H1 (cell line): ENCODE measurements at regions not wholly inside any gene's neighbourhood (a gene's known extent, or its start where the extent isn't known, plus 50 kb on each side); places are given as distances from the start of the nearest gene placed in this dataset.

Source experiments
- CTCF ChIA-PET: fragments of 300-600 bp; sonication (Branson Sonifier 250); formaldehyde crosslinking; loops from one replicate; lab custom pipeline; 2021; ENCODE audit not compliant: partially characterized antibody; lab: Charles Lee
- POLR2A ChIA-PET: fragments of 300-600 bp; sonication (Branson Sonifier 250); formaldehyde crosslinking; loops from one replicate; lab custom pipeline; 2021; ENCODE audit warnings: inconsistent platforms; ENCODE audit not compliant: partially characterized antibody; lab: Charles Lee
- DNase-seq, 2 experiments: peaks; one replicate each; pipeline versions ENCODE4 v3.0.0 to v3.0.0-alpha.2; 2010 to 2022; ENCODE audit warnings: low spot score in 2 of 2, low read depth in 1 of 2, mixed read lengths in 1 of 2
- FAIRE-seq: peaks from 2 replicates; lab custom pipeline; 2011; peaks lifted over from hg19 to GRCh38; lab: Jason Lieb, UNC
- H2AFZ ChIP-seq: 2 replicates; pipeline ENCODE4 v1.8.1; 2012; ENCODE audit warnings: low read length, inconsistent platforms
- H2AK5ac ChIP-seq: 2 replicates; pipeline ENCODE4 v1.6.1; 2013; ENCODE audit warnings: low read depth, low read length
- H2BK120ac ChIP-seq: replicated peaks from 2 replicates; pipeline ENCODE3; 2013; ENCODE audit warnings: low read depth, low read length, inconsistent platforms
- H2BK12ac ChIP-seq: 2 replicates; pipeline ENCODE4 v1.6.1; 2013; ENCODE audit warnings: low read depth, low read length
- H2BK15ac ChIP-seq: 2 replicates; pipeline ENCODE4 v1.6.1; 2013; ENCODE audit warnings: low read length
- H2BK20ac ChIP-seq: 2 replicates; pipeline ENCODE4 v1.6.1; 2013; ENCODE audit warnings: low read length
- H2BK5ac ChIP-seq: 2 replicates; pipeline ENCODE4 v1.6.1; 2013; ENCODE audit warnings: low read depth, low read length
- H3K14ac ChIP-seq: 2 replicates; pipeline ENCODE4 v1.6.1; 2013; ENCODE audit warnings: inconsistent platforms; ENCODE audit not compliant: insufficient read length
- H3K18ac ChIP-seq: 2 replicates; pipeline ENCODE4 v1.6.1; 2013; ENCODE audit warnings: low read length; ENCODE audit errors: extremely low read depth
- H3K23ac ChIP-seq: 2 replicates; pipeline ENCODE4 v1.6.1; 2013; ENCODE audit warnings: inconsistent platforms; ENCODE audit not compliant: insufficient read length
- H3K23me2 ChIP-seq: 2 replicates; pipeline ENCODE4 v1.6.1; 2013; ENCODE audit warnings: low read depth, low read length
- H3K27ac ChIP-seq: 2 replicates; pipeline ENCODE4 v1.6.1; 2011; ENCODE audit warnings: low read depth, low read length, inconsistent platforms
- H3K27me3 ChIP-seq, 4 experiments: replicated peaks in 1 of 4; 1 replicate in 1 of 4; 2 replicates in 3 of 4; pipeline versions ENCODE4 v1.6.1 to v1.8.1; 2011 to 2013; ENCODE audit warnings: low read length in 3 of 4, mild to moderate bottlenecking in 3 of 4, inconsistent platforms in 2 of 4, mixed read lengths in 2 of 4, moderate library complexity in 1 of 4; ENCODE audit not compliant: control insufficient read depth in 3 of 4, insufficient read depth in 3 of 4; ENCODE audit errors: extremely low read depth in 1 of 4
- H3K36me3 ChIP-seq, 4 experiments: 2 replicates each; pipeline versions ENCODE4 v1.6.1 to v1.8.1; 2011 to 2013; ENCODE audit warnings: mild to moderate bottlenecking in 4 of 4, low read length in 3 of 4, moderate library complexity in 2 of 4, control low read depth in 1 of 4, inconsistent platforms in 1 of 4; ENCODE audit not compliant: insufficient read depth in 4 of 4, control insufficient read depth in 2 of 4
- H3K4ac ChIP-seq: replicated peaks from 2 replicates; pipeline ENCODE3; 2013; ENCODE audit warnings: low read length, low read depth, mixed read lengths, inconsistent platforms; ENCODE audit not compliant: insufficient read length
- H3K4me1 ChIP-seq, 4 experiments: replicated peaks in 1 of 4; 1 replicate in 1 of 4; 2 replicates in 3 of 4; pipeline versions ENCODE4 v1.6.1 to v1.8.1; 2011 to 2013; ENCODE audit warnings: low read length in 3 of 4, inconsistent platforms in 2 of 4, mixed read lengths in 1 of 4; ENCODE audit not compliant: insufficient read depth in 4 of 4, control insufficient read depth in 3 of 4
- H3K4me2 ChIP-seq, 2 experiments: 2 replicates each; pipeline versions ENCODE4 v1.6.1 to v1.8.1; 2011 to 2013; ENCODE audit warnings: low read depth in 2 of 2, low read length in 2 of 2, control low read depth in 1 of 2, inconsistent platforms in 1 of 2, mild to moderate bottlenecking in 1 of 2; ENCODE audit not compliant: insufficient read depth in 1 of 2
- H3K4me3 ChIP-seq, 4 experiments: fragments of 200-600, 300-600 bp in 1 of 4; sonication (generic), shearing (Covaris generic), sonication (Bioruptor Twin) in 1 of 4; 2 replicates each; pipeline versions ENCODE4 v1.5.1 to v1.8.1; 2011 to 2016; ENCODE audit warnings: low read length in 4 of 4, low read depth in 3 of 4, control low read depth in 2 of 4, inconsistent platforms in 2 of 4, mild to moderate bottlenecking in 2 of 4, mixed read lengths in 1 of 4, moderate library complexity in 1 of 4; ENCODE audit not compliant: insufficient read depth in 2 of 4; ENCODE audit errors: extremely low read depth in 1 of 4
- H3K56ac ChIP-seq: replicated peaks from 2 replicates; pipeline ENCODE3; 2013; ENCODE audit warnings: low read depth, mild to moderate bottlenecking, mixed read lengths, low read length, inconsistent platforms; ENCODE audit not compliant: insufficient read length
- H3K79me1 ChIP-seq: 2 replicates; pipeline ENCODE4 v1.6.1; 2013; ENCODE audit warnings: low read depth, low read length, control low read depth
- H3K79me2 ChIP-seq, 2 experiments: 2 replicates each; pipeline versions ENCODE4 v1.6.1 to v1.8.1; 2012 to 2013; ENCODE audit warnings: low read length in 2 of 2, mild to moderate bottlenecking in 2 of 2, inconsistent platforms in 1 of 2; ENCODE audit not compliant: insufficient read depth in 2 of 2, control insufficient read depth in 1 of 2
- H3K9ac ChIP-seq, 4 experiments: replicated peaks in 1 of 4; 1 replicate in 1 of 4; 2 replicates in 3 of 4; pipeline versions ENCODE4 v1.6.1 to v1.8.1; 2011 to 2013; ENCODE audit warnings: low read depth in 3 of 4, low read length in 3 of 4, control low read depth in 2 of 4, mild to moderate bottlenecking in 2 of 4, moderate library complexity in 2 of 4, inconsistent platforms in 1 of 4; ENCODE audit errors: extremely low read depth in 1 of 4
- H3K9me3 ChIP-seq, 2 experiments: 2 replicates each; pipeline versions ENCODE4 v1.6.1 to v1.8.1; 2012 to 2013; ENCODE audit warnings: mild to moderate bottlenecking in 2 of 2, moderate library complexity in 2 of 2, control low read depth in 1 of 2, inconsistent platforms in 1 of 2, low read depth in 1 of 2, low read length in 1 of 2, mixed read lengths in 1 of 2; ENCODE audit not compliant: insufficient read depth in 2 of 2
- H4K20me1 ChIP-seq, 2 experiments: replicated peaks in 1 of 2; 2 replicates each; pipeline versions ENCODE3 to v1.8.1; 2011 to 2013; ENCODE audit warnings: inconsistent platforms in 2 of 2, low read length in 2 of 2, mild to moderate bottlenecking in 1 of 2; ENCODE audit not compliant: insufficient read depth in 2 of 2, control insufficient read depth in 1 of 2
- H4K5ac ChIP-seq: 2 replicates; pipeline ENCODE4 v1.6.1; 2013; ENCODE audit warnings: low read length, low read depth, mixed read lengths, inconsistent platforms; ENCODE audit not compliant: insufficient read length
- H4K8ac ChIP-seq: 2 replicates; pipeline ENCODE4 v1.8.0; 2013; ENCODE audit warnings: mild to moderate bottlenecking, moderate library complexity, low read length, inconsistent platforms; ENCODE audit not compliant: insufficient read depth; ENCODE audit errors: extremely low read depth
- H4K91ac ChIP-seq: replicated peaks from 2 replicates; pipeline ENCODE3; 2013; ENCODE audit warnings: low read length, mixed read lengths, inconsistent platforms; ENCODE audit not compliant: insufficient read length
- ATF2 ChIP-seq: IDR thresholded peaks from 2 replicates; pipeline ENCODE4 v1.6.1; 2012; ENCODE audit warnings: low read length, inconsistent platforms
- EGR1 ChIP-seq: IDR thresholded peaks from 2 replicates; pipeline ENCODE4 v1.6.1; 2011; ENCODE audit warnings: low read depth, low read length, borderline replicate concordance
- JUND ChIP-seq: IDR thresholded peaks from 2 replicates; pipeline ENCODE4 v1.6.1; 2011; ENCODE audit warnings: mild to moderate bottlenecking, improper control_type of control experiment, low read length
- PHF8 ChIP-seq: fragments of 200-600 bp; sonication (generic); conservative IDR thresholded peaks from 2 replicates; pipeline ENCODE4 v1.7.1; 2012; ENCODE audit warnings: low read depth, mild to moderate bottlenecking, inconsistent platforms, low read length, moderate library complexity
- SP2 ChIP-seq: IDR thresholded peaks from 2 replicates; pipeline ENCODE4 v1.6.1; 2012; ENCODE audit warnings: mild to moderate bottlenecking, low read length, inconsistent platforms
- SUZ12 ChIP-seq: fragments of 200-600 bp; sonication (generic); IDR thresholded peaks from 2 replicates; pipeline ENCODE4 v1.6.1; 2012; ENCODE audit warnings: mild to moderate bottlenecking, inconsistent platforms, low read length, moderate library complexity, mixed read lengths
- TEAD4 ChIP-seq: IDR thresholded peaks from 2 replicates; pipeline ENCODE4 v1.6.1; 2012; ENCODE audit warnings: low read depth, low read length, inconsistent platforms, mixed read lengths
- YY1 ChIP-seq: IDR thresholded peaks from 2 replicates; pipeline ENCODE4 v1.6.1; 2011; ENCODE audit warnings: low read depth, mild to moderate bottlenecking, low read length
- WGBS, 2 experiments: shearing (Covaris generic) in 1 of 2; methylation state at CpG; one replicate each; pipeline versions ENCODE4 v1.1.6 to v1.1.7; 2013 to 2015; ENCODE audit warnings: low lambda C conversion rate in 2 of 2, mixed read lengths in 2 of 2, inconsistent platforms in 1 of 2, low coverage in 1 of 2, missing lambda C conversion rate in 1 of 2; ENCODE audit not compliant: insufficient replicate concordance in 2 of 2, insufficient coverage in 1 of 2, insufficient read length in 1 of 2; ENCODE audit errors: extremely low coverage in 1 of 2, missing lambda C conversion rate in 1 of 2; 5-methylcytosine and 5-hydroxymethylcytosine counted together
- TF ChIP-seq, protein P1 (sequence below): IDR thresholded peaks from 2 replicates; pipeline ENCODE4 v1.6.1; 2012; ENCODE audit warnings: inconsistent platforms

- POLR2A ChIA-PET = no interaction called here
- Histone ChIP-seq H2BK120ac (peak overlapping the region; percentile 55), H2BK20ac (peak overlapping the region; percentile 96; the same call in 1 of the 2 replicates), H2AK5ac (no peak overlapping the region), H3K9ac (no peak overlapping the region), H3K79me2 (no peaks in the 10 kb centered on the region), H3K23me2 (no peaks in the 10 kb centered on the region), H2BK15ac (no peak overlapping the region), H3K4me3 (no peak overlapping the region), H3K18ac (no peak overlapping the region), H4K8ac (no peak overlapping the region), H3K56ac (no peak overlapping the region), H3K14ac (no peak overlapping the region), H3K36me3 (no peaks in the 10 kb centered on the region), H4K20me1 (no peaks in the 10 kb centered on the region), H3K4me1 (peaks cover 7 to 31% (median 15%) of the 10 kb centered on the region in 4 experiments), H4K91ac (peak overlapping the region; percentile 29), H3K4ac (no peak overlapping the region), H3K79me1 (no peaks in the 10 kb centered on the region), H3K27me3 (peaks cover 0 to 8% (median 0%) of the 10 kb centered on the region in 4 experiments; a peak in 2 of 7 replicates), H3K23ac (no peak overlapping the region), H2AFZ (no peak overlapping the region), H3K27ac (no peak overlapping the region), H2BK12ac (peak overlapping the region; percentile 71; the same call in 1 of the 2 replicates), H3K4me2 (no peak overlapping the region), H2BK5ac (peak overlapping the region; percentile 81; the same call in 1 of the 2 replicates), H4K5ac (no peak overlapping the region), H3K9me3 (no peaks in the 10 kb centered on the region)
- no peak for TF ChIP-seq PHF8
- TF ChIP-seq ATF2 = no peak
- TF ChIP-seq YY1 = no peak
- TF ChIP-seq TEAD4 = no peak
- no peak for TF ChIP-seq SP2
- TF ChIP-seq JUND = no peak
- TF ChIP-seq EGR1 = no peak
- TF ChIP-seq, protein P1, sequence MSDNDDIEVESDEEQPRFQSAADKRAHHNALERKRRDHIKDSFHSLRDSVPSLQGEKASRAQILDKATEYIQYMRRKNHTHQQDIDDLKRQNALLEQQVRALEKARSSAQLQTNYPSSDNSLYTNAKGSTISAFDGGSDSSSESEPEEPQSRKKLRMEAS = no peak
- TF ChIP-seq SUZ12 = no peak
- CTCF ChIA-PET = no interaction called here
- FAIRE-seq (no peak), DNase-seq (no peak)
- WGBS, 2 experiments = 90% methylated on average over 15 of the region's 15 CpGs; no CpG with 5 or more reads in 1 of the 2 experiments
These were observed 255.3 kb upstream of the SALL3 start for GRCh38 chr18:78724214-78724914.
